ENCODE measurements at regions not wholly inside any gene's neighbourhood (a gene's known extent, or its start where the extent isn't known, plus 50 kb on each side); places are given as distances from the start of the nearest gene placed in this dataset.

GRCh38 chr2:168369031-168369430 lies 87.0 kb upstream of the CERS6 start:
- TF ChIP-seq ZFP3 (tag by site-specific recombination; IDR thresholded peaks at IDR 0.05; ENCODE audit: low read depth) (no peak), BCL6B (tag by site-specific recombination; IDR thresholded peaks at IDR 0.05) (no peak), CTCF (tag by site-specific recombination; IDR thresholded peaks at IDR 0.05) (no peak), ZNF416 (tag by site-specific recombination; IDR thresholded peaks at IDR 0.05) (no peak), PBX3 (CRISPR knock-in tag; IDR thresholded peaks at IDR 0.05) (no peak), ZNF274 (IDR thresholded peaks at IDR 0.05; ENCODE audit: low read length) (no peak), ZNF274 (tag by site-specific recombination; IDR thresholded peaks at IDR 0.05; ENCODE audit: borderline replicate concordance) (no peak), ZNF121 (tag by site-specific recombination; IDR thresholded peaks at IDR 0.05) (no peak)

Data from HEK293 (cell line).